ENCODE measurements at regions not wholly inside any gene's neighbourhood (a gene's known extent, or its start where the extent isn't known, plus 50 kb on each side); places are given as distances from the start of the nearest gene placed in this dataset.
A peak's percentile ranks its signal among the peaks of the same experiment; 100 is the strongest.
"Not testable (repeated sequence)": the region's sequence is repeated elsewhere in the genome, so short reads cannot be mapped to it uniquely, and the experiment has no call there.

GRCh38 chr10:46693218-46693617, 114.3 kb downstream of the SYT15 start:
- not testable (repeated sequence) for H3K27ac Mint-ChIP-seq; DNase-seq (ENCODE audit: low spot score, unreplicated experiment); H3K36me3 Mint-ChIP-seq (ENCODE audit: insufficient read depth); H3K4me1 Mint-ChIP-seq (ENCODE audit: low read depth); H3K9me3 Mint-ChIP-seq (ENCODE audit: low read depth); H3K4me3 Mint-ChIP-seq (ENCODE audit: low read depth); H3K27me3 Mint-ChIP-seq
- peak; percentile 43 for TF ChIP-seq CTCF (IDR thresholded peaks at IDR 0.05; ENCODE audit: unreplicated experiment)

GRCh38 chr10:46717264-46717663, 138.3 kb downstream of the SYT15 start:
- H3K27me3 Mint-ChIP-seq; H3K36me3 Mint-ChIP-seq (ENCODE audit: insufficient read depth); H3K27ac Mint-ChIP-seq; DNase-seq (ENCODE audit: low spot score, unreplicated experiment); H3K4me1 Mint-ChIP-seq (ENCODE audit: low read depth); H3K4me3 Mint-ChIP-seq (ENCODE audit: low read depth); H3K9me3 Mint-ChIP-seq (ENCODE audit: low read depth): not testable (repeated sequence)

GRCh38 chr10:46718014-46718413, 139.1 kb downstream of the SYT15 start:
- H3K27me3 Mint-ChIP-seq; H3K4me3 Mint-ChIP-seq (ENCODE audit: low read depth); H3K36me3 Mint-ChIP-seq (ENCODE audit: insufficient read depth); H3K4me1 Mint-ChIP-seq (ENCODE audit: low read depth); H3K9me3 Mint-ChIP-seq (ENCODE audit: low read depth); DNase-seq (ENCODE audit: low spot score, unreplicated experiment); H3K27ac Mint-ChIP-seq: not testable (repeated sequence)

- H3K4me1 Mint-ChIP-seq (ENCODE audit: low read depth), result peaks cover 17% of the 10 kb centered on the region
- not testable (repeated sequence) for DNase-seq (ENCODE audit: low spot score, unreplicated experiment); H3K27ac Mint-ChIP-seq; H3K9me3 Mint-ChIP-seq (ENCODE audit: low read depth); H3K36me3 Mint-ChIP-seq (ENCODE audit: insufficient read depth); H3K27me3 Mint-ChIP-seq; H3K4me3 Mint-ChIP-seq (ENCODE audit: low read depth)
- peak; percentile 41 for TF ChIP-seq CTCF (IDR thresholded peaks at IDR 0.05; ENCODE audit: unreplicated experiment)
Measured at GRCh38 chr10:46720386-46720785, 141.5 kb downstream of the SYT15 start.

GRCh38 chr10:46720811-46721518, 142.0 kb downstream of the SYT15 start:
- not testable (repeated sequence) for H3K9me3 Mint-ChIP-seq (ENCODE audit: low read depth); H3K36me3 Mint-ChIP-seq (ENCODE audit: insufficient read depth); H3K27me3 Mint-ChIP-seq; DNase-seq (ENCODE audit: low spot score, unreplicated experiment)
- H3K4me3 Mint-ChIP-seq (ENCODE audit: low read depth), result peak overlapping the region; percentile 35
- H3K27ac Mint-ChIP-seq, result peak overlapping the region; percentile 72
- H3K4me1 Mint-ChIP-seq (ENCODE audit: low read depth), result peaks cover 17% of the 10 kb centered on the region

- H3K27me3 Mint-ChIP-seq; H3K27ac Mint-ChIP-seq; H3K4me3 Mint-ChIP-seq (ENCODE audit: low read depth); DNase-seq (ENCODE audit: low spot score, unreplicated experiment); H3K36me3 Mint-ChIP-seq (ENCODE audit: insufficient read depth); H3K9me3 Mint-ChIP-seq (ENCODE audit: low read depth): not testable (repeated sequence)
- H3K4me1 Mint-ChIP-seq (ENCODE audit: low read depth), result peaks cover 20% of the 10 kb centered on the region
Measured at GRCh38 chr10:46724258-46724657, 145.3 kb downstream of the SYT15 start.

GRCh38 chr10:46728359-46728758, 149.4 kb downstream of the SYT15 start:
- H3K4me1 Mint-ChIP-seq (ENCODE audit: low read depth), result peaks cover 10% of the 10 kb centered on the region
- H3K4me3 Mint-ChIP-seq (ENCODE audit: low read depth); H3K36me3 Mint-ChIP-seq (ENCODE audit: insufficient read depth); H3K27ac Mint-ChIP-seq; H3K9me3 Mint-ChIP-seq (ENCODE audit: low read depth); DNase-seq (ENCODE audit: low spot score, unreplicated experiment); H3K27me3 Mint-ChIP-seq: not testable (repeated sequence)

GRCh38 chr10:46730729-46731128, 151.8 kb downstream of the SYT15 start:
- H3K9me3 Mint-ChIP-seq (ENCODE audit: low read depth); H3K27ac Mint-ChIP-seq; DNase-seq (ENCODE audit: low spot score, unreplicated experiment); H3K27me3 Mint-ChIP-seq; H3K36me3 Mint-ChIP-seq (ENCODE audit: insufficient read depth); H3K4me1 Mint-ChIP-seq (ENCODE audit: low read depth); H3K4me3 Mint-ChIP-seq (ENCODE audit: low read depth): not testable (repeated sequence)

GRCh38 chr10:46733635-46734261, 154.8 kb downstream of the SYT15 start:
- not testable (repeated sequence) for H3K36me3 Mint-ChIP-seq (ENCODE audit: insufficient read depth); H3K27ac Mint-ChIP-seq; H3K27me3 Mint-ChIP-seq; H3K9me3 Mint-ChIP-seq (ENCODE audit: low read depth); H3K4me3 Mint-ChIP-seq (ENCODE audit: low read depth); H3K4me1 Mint-ChIP-seq (ENCODE audit: low read depth); DNase-seq (ENCODE audit: low spot score, unreplicated experiment)

- not testable (repeated sequence) for H3K27ac Mint-ChIP-seq
Measured at GRCh38 chr10:46734262-46734642, 155.3 kb downstream of the SYT15 start.

GRCh38 chr10:46739919-46740318, 161.0 kb downstream of the SYT15 start:
- H3K4me1 Mint-ChIP-seq (ENCODE audit: low read depth); DNase-seq (ENCODE audit: low spot score, unreplicated experiment); H3K27me3 Mint-ChIP-seq; H3K27ac Mint-ChIP-seq; H3K4me3 Mint-ChIP-seq (ENCODE audit: low read depth); H3K36me3 Mint-ChIP-seq (ENCODE audit: insufficient read depth); H3K9me3 Mint-ChIP-seq (ENCODE audit: low read depth): not testable (repeated sequence)

More at GRCh38 chr10:46734262-46734642, 155.3 kb downstream of the SYT15 start:
- H3K27me3 Mint-ChIP-seq; H3K9me3 Mint-ChIP-seq (ENCODE audit: low read depth); DNase-seq (ENCODE audit: low spot score, unreplicated experiment); H3K36me3 Mint-ChIP-seq (ENCODE audit: insufficient read depth); H3K4me1 Mint-ChIP-seq (ENCODE audit: low read depth); H3K4me3 Mint-ChIP-seq (ENCODE audit: low read depth): not testable (repeated sequence)
